HepG2 (cell line): ENCODE measurements at regions not wholly inside any gene's neighbourhood (a gene's known extent, or its start where the extent isn't known, plus 50 kb on each side); places are given as distances from the start of the nearest gene placed in this dataset.

ENCODE experiments used
- ATAC-seq: fragments of 200-7000 bp; cut with Tn5 transposase; 3 replicates; pipeline ENCODE4 v1.9.1; 2020; ENCODE audit warnings: mild to moderate bottlenecking, moderate library complexity
- BruUV-seq: library from RNA; stranded (reverse); fragments of 400-500 nt; replicated peaks from 2 replicates; lab custom pipeline; 2021; lab: Mats Ljungman, UMichigan
- CTCF ChIA-PET: fragments of 300-600 bp; formaldehyde crosslinking; extraction: SDS; loops from one replicate; lab custom pipeline; 2021; ENCODE audit warnings: low total read pairs, inconsistent platforms, low intra/inter-chr PET ratio; lab: Yijun Ruan, JAX
- POLR2A ChIA-PET: fragments of 350-600 bp; sonication (Branson Sonifier 250); formaldehyde crosslinking; loops from one replicate; lab custom pipeline; 2020; ENCODE audit warnings: antibody characterized with exemption, inconsistent platforms; lab: Yijun Ruan, JAX
- DNase-seq: peaks from one replicate; pipeline ENCODE4 v3.0.0-alpha.2; 2015; ENCODE audit warnings: low spot score
- FAIRE-seq: peaks from 3 replicates; lab custom pipeline; 2011; peaks lifted over from hg19 to GRCh38; lab: Jason Lieb, UNC
- H2AFZ ChIP-seq: one replicate; pipeline ENCODE4 v1.6.1; 2011; ENCODE audit warnings: low read length, inconsistent platforms
- H3K27ac ChIP-seq: fragments of 300-600 bp; 3 replicates; pipeline ENCODE4 v1.8.0; 2011; ENCODE audit warnings: mixed run types, mild to moderate bottlenecking, mixed read lengths, low read length, inconsistent platforms; ENCODE audit not compliant: insufficient read depth; ENCODE audit errors: extremely low read length
- H3K27me3 ChIP-seq, 2 experiments: fragments of 200-600 bp in 1 of 2; 2 replicates in 1 of 2; 3 replicates in 1 of 2; pipeline versions ENCODE4 v1.6.0 to v1.8.0; 2011; ENCODE audit warnings: low read length in 2 of 2, mild to moderate bottlenecking in 2 of 2, moderate library complexity in 2 of 2, inconsistent platforms in 1 of 2; ENCODE audit not compliant: insufficient read depth in 2 of 2, control insufficient read depth in 1 of 2
- H3K36me3 ChIP-seq, 2 experiments: fragments of 200-600 bp in 1 of 2; replicated peaks in 1 of 2; 2 replicates in 1 of 2; 3 replicates in 1 of 2; pipeline versions ENCODE4 v1.5.1 to v1.8.0; 2011; ENCODE audit warnings: low read length in 2 of 2, inconsistent platforms in 1 of 2; ENCODE audit not compliant: insufficient read depth in 2 of 2, control insufficient read depth in 1 of 2
- H3K4me1 ChIP-seq: 2 replicates; pipeline ENCODE4 v1.5.1; 2012; ENCODE audit warnings: low read length, inconsistent platforms; ENCODE audit not compliant: insufficient read depth
- H3K4me2 ChIP-seq: 2 replicates; pipeline ENCODE4 v1.6.0; 2011; ENCODE audit warnings: low read depth, low read length, inconsistent platforms
- H3K4me3 ChIP-seq, 3 experiments: fragments of 200-600 bp in 1 of 3; sonication (generic), shearing (Covaris generic) in 1 of 3; replicated peaks in 1 of 3; 2 replicates each; pipeline ENCODE4 v1.5.1; 2011 to 2016; ENCODE audit warnings: low read length in 3 of 3, inconsistent platforms in 2 of 3, low read depth in 2 of 3, mild to moderate bottlenecking in 2 of 3, control low read depth in 1 of 3, mixed read lengths in 1 of 3; ENCODE audit not compliant: insufficient read depth in 1 of 3
- H3K79me2 ChIP-seq: one replicate; pipeline ENCODE4 v1.6.1; 2011; ENCODE audit warnings: low read length, inconsistent platforms; ENCODE audit not compliant: insufficient read depth
- H3K9ac ChIP-seq: 2 replicates; pipeline ENCODE4 v1.6.0; 2011; ENCODE audit warnings: mild to moderate bottlenecking, low read depth, low read length, inconsistent platforms; ENCODE audit not compliant: insufficient read depth
- H3K9me3 ChIP-seq: 2 replicates; pipeline ENCODE4 v1.5.1; 2012; ENCODE audit warnings: mild to moderate bottlenecking, low read length
- H4K20me1 ChIP-seq: 2 replicates; pipeline ENCODE4 v1.6.0; 2011; ENCODE audit warnings: inconsistent platforms, mild to moderate bottlenecking, low read length, moderate library complexity; ENCODE audit not compliant: insufficient read depth
- ARID2 ChIP-seq: sonication (generic); formaldehyde crosslinking; IDR thresholded peaks from 2 replicates; pipeline ENCODE4 v1.8.1; 2022; ENCODE audit warnings: mild to moderate bottlenecking, missing genetic modification reagents, borderline replicate concordance
- ARNT ChIP-seq: fragments of 450-650 bp; IDR thresholded peaks from 2 replicates; pipeline ENCODE4 v1.6.1; 2017
- CCAR2 ChIP-seq: fragments of 200-400 bp; formaldehyde crosslinking; optimal IDR thresholded peaks from 2 replicates; pipeline ENCODE3; 2018; ENCODE audit warnings: low read depth, mild to moderate bottlenecking, low read length, moderate library complexity
- EHMT2 ChIP-seq: fragments of 200-600 bp; sonication (generic); IDR thresholded peaks from 2 replicates; pipeline ENCODE4 v1.7.0; 2017; ENCODE audit warnings: antibody characterized with exemption, low read depth, low read length, borderline replicate concordance
- FOXC1 ChIP-seq: sonication (generic); formaldehyde crosslinking; IDR thresholded peaks from 2 replicates; pipeline ENCODE4 v1.8.0; 2022; ENCODE audit warnings: mild to moderate bottlenecking, missing genetic modification reagents, borderline replicate concordance
- HOXD1 ChIP-seq: sonication (generic); formaldehyde crosslinking; IDR thresholded peaks from 2 replicates; pipeline ENCODE4 v1.5.0; 2020; ENCODE audit warnings: missing genetic modification reagents
- MED1 ChIP-seq: sonication (generic); formaldehyde crosslinking; IDR thresholded peaks from 2 replicates; pipeline ENCODE4 v1.4.0; 2020; ENCODE audit warnings: missing genetic modification reagents
- MLLT10 ChIP-seq: sonication (generic); formaldehyde crosslinking; IDR thresholded peaks from 2 replicates; pipeline ENCODE4 v1.4.0; 2020; ENCODE audit warnings: missing genetic modification reagents
- PHB2 ChIP-seq: fragments of 450-650 bp; IDR thresholded peaks from 2 replicates; pipeline ENCODE4 v1.6.1; 2018; ENCODE audit not compliant: partially characterized antibody
- SKI ChIP-seq: fragments of 450-650 bp; IDR thresholded peaks from one replicate; pipeline ENCODE4 v1.6.1; 2018; ENCODE audit warnings: mild to moderate bottlenecking; ENCODE audit not compliant: partially characterized antibody
- ZNF441 ChIP-seq: sonication (generic); formaldehyde crosslinking; IDR thresholded peaks from 2 replicates; pipeline ENCODE4 v1.7.0; 2021; ENCODE audit warnings: missing genetic modification reagents, borderline replicate concordance
- ZNF570 ChIP-seq: sonication (generic); formaldehyde crosslinking; IDR thresholded peaks from 2 replicates; pipeline ENCODE4 v1.4.0; 2020; ENCODE audit warnings: mild to moderate bottlenecking, missing genetic modification reagents, borderline replicate concordance
- WGBS: methylation state at CpG from one replicate; pipeline ENCODE4 v1.1.6; 2017; ENCODE audit warnings: low lambda C conversion rate; 5-methylcytosine and 5-hydroxymethylcytosine counted together
- in situ Hi-C: cut with HindIII; loops from 2 replicates; pipeline ENCODE4 v1.10.0; 2017; ENCODE audit warnings: low pct_unique_long_range_greater_than_20kb; ENCODE audit not compliant: extremely low pct_ligation_motif_present
- intact Hi-C: fragments of 100-400 bp; cut with micrococcal nuclease; formaldehyde crosslinking; loops from one replicate; pipeline ENCODE4 v1.10.0; 2022; ENCODE audit not compliant: unreplicated experiment

- in situ Hi-C loops: no loop called here
- no peaks in the 10 kb centered on the region for H3K36me3 ChIP-seq
- H3K27me3 ChIP-seq: no peaks in the 10 kb centered on the region
- no peaks in the 10 kb centered on the region for H4K20me1 ChIP-seq
- intact Hi-C loops: no loop called here
- no TSS peak for BruUV-seq
- no peak overlapping the region for H3K4me2 ChIP-seq
- POLR2A ChIA-PET: no interaction called here
- WGBS: 2% methylated on average over 3 of the region's 3 CpGs
- TF ChIP-seq HOXD1 (CRISPR knock-in tag) (no peak), FOXC1 (no peak), ARNT (no peak)
- TF ChIP-seq, all 625 proteins: peak for 0
- DNase-seq (no peak), ATAC-seq (no peak), FAIRE-seq (no peak)
- H3K9me3 ChIP-seq: no peaks in the 10 kb centered on the region
- no peak overlapping the region for H3K27ac ChIP-seq
- no peak overlapping the region for H3K9ac ChIP-seq
- no peak overlapping the region for H3K4me3 ChIP-seq
- CTCF ChIA-PET: no interaction called here
- no peaks in the 10 kb centered on the region for H3K4me1 ChIP-seq
- no peaks in the 10 kb centered on the region for H3K79me2 ChIP-seq
- H2AFZ ChIP-seq: no peak overlapping the region
These were observed 117.0 kb downstream of the EN1 start for GRCh38 chr2:118730405-118730804.

- POLR2A ChIA-PET: no interaction called here
- no peaks in the 10 kb centered on the region for H3K27me3 ChIP-seq
- no peaks in the 10 kb centered on the region for H3K9me3 ChIP-seq
- no peak overlapping the region for H2AFZ ChIP-seq
- H3K36me3 ChIP-seq: no peaks in the 10 kb centered on the region
- TF ChIP-seq EHMT2: no peak
- TF ChIP-seq CCAR2: no peak
- no peak for TF ChIP-seq SKI
- TF ChIP-seq MED1 (CRISPR knock-in tag): no peak
- no peak for TF ChIP-seq PHB2
- no peak for TF ChIP-seq ZNF570
- TF ChIP-seq ARID2 (CRISPR knock-in tag): no peak
- TF ChIP-seq MLLT10: no peak
- no peak for TF ChIP-seq ZNF441 (CRISPR knock-in tag)
- 0% methylated on average over 1 of the region's 1 CpG for WGBS
- H3K9ac ChIP-seq: no peak overlapping the region
- H3K4me3 ChIP-seq: no peak overlapping the region
- no peaks in the 10 kb centered on the region for H3K4me1 ChIP-seq
- FAIRE-seq: no peak
- CTCF ChIA-PET: no interaction called here
- no peak overlapping the region for H3K27ac ChIP-seq
- no TSS peak for BruUV-seq
- H4K20me1 ChIP-seq: no peaks in the 10 kb centered on the region
- DNase-seq: no peak
- in situ Hi-C loops (no loop called here), intact Hi-C loops (no loop called here)
- H3K4me2 ChIP-seq: no peak overlapping the region
- no peaks in the 10 kb centered on the region for H3K79me2 ChIP-seq
- ATAC-seq: no peak
These were observed 117.7 kb downstream of the EN1 start for GRCh38 chr2:118729760-118730159.
